SK-N-SH (cell line): ENCODE measurements at regions not wholly inside any gene's neighbourhood (a gene's known extent, or its start where the extent isn't known, plus 50 kb on each side); places are given as distances from the start of the nearest gene placed in this dataset.

Source experiments
- CTCF ChIA-PET: fragments of 300-600, 350-600 bp; formaldehyde crosslinking; extraction: SDS; loops from one replicate; lab custom pipeline; 2021; lab: Yijun Ruan, JAX
- POLR2A ChIA-PET: fragments of 350-600 bp; sonication (Branson Sonifier 250); formaldehyde crosslinking; extraction: SDS; loops from one replicate; lab custom pipeline; 2020; ENCODE audit warnings: antibody characterized with exemption, inconsistent platforms; lab: Yijun Ruan, JAX
- DNase-seq: peaks from one replicate; pipeline ENCODE4 v3.0.0; 2012
- H2AFZ ChIP-seq: fragments of 200-600 bp; sonication (generic); 2 replicates; pipeline ENCODE4 v1.8.1; 2016; ENCODE audit warnings: antibody characterized with exemption, mild to moderate bottlenecking, low read depth
- H3F3A ChIP-seq: fragments of 200-600 bp; sonication (generic); replicated peaks from 2 replicates; pipeline ENCODE3; 2016; ENCODE audit warnings: antibody characterized with exemption, mild to moderate bottlenecking; ENCODE audit not compliant: insufficient read depth
- H3K27ac ChIP-seq, 2 experiments: fragments of 200-500 bp in 1 of 2; fragments of 200-600 bp in 1 of 2; sonication (Bioruptor generic) in 1 of 2; sonication (generic), shearing (Covaris generic) in 1 of 2; 2 replicates each; pipeline versions ENCODE4 v1.5.1 to v1.6.1; 2014 to 2016; ENCODE audit warnings: low read depth in 2 of 2, inconsistent platforms in 1 of 2, low read length in 1 of 2, mild to moderate bottlenecking in 1 of 2, mixed read lengths in 1 of 2
- H3K27me3 ChIP-seq: fragments of 200-600 bp; sonication (generic), shearing (Covaris generic); 2 replicates; pipeline ENCODE4 v1.6.1; 2016; ENCODE audit warnings: mixed run types; ENCODE audit not compliant: insufficient read depth
- H3K36me3 ChIP-seq, 2 experiments: fragments of 200-500 bp in 1 of 2; fragments of 200-600 bp in 1 of 2; sonication (Bioruptor generic) in 1 of 2; sonication (generic) in 1 of 2; replicated peaks in 1 of 2; 2 replicates each; pipeline versions ENCODE3 to v1.5.1; 2014 to 2016; ENCODE audit warnings: low read length in 1 of 2, mild to moderate bottlenecking in 1 of 2; ENCODE audit not compliant: insufficient read depth in 2 of 2, control insufficient read depth in 1 of 2
- H3K4me1 ChIP-seq, 2 experiments: fragments of 200-500 bp in 1 of 2; fragments of 200-600 bp in 1 of 2; sonication (Bioruptor generic) in 1 of 2; sonication (generic), shearing (Covaris generic) in 1 of 2; 2 replicates each; pipeline versions ENCODE4 v1.5.1 to v1.6.1; 2014 to 2016; ENCODE audit warnings: low read depth in 1 of 2, low read length in 1 of 2, mixed run types in 1 of 2; ENCODE audit not compliant: insufficient read depth in 2 of 2, control insufficient read depth in 1 of 2
- H3K4me2 ChIP-seq: fragments of 200-600 bp; sonication (generic), shearing (Covaris generic); 2 replicates; pipeline ENCODE4 v1.6.1; 2017; ENCODE audit warnings: mixed run types
- H3K4me3 ChIP-seq, 2 experiments: fragments of 200-500 bp in 1 of 2; fragments of 200-600 bp in 1 of 2; sonication (Bioruptor generic) in 1 of 2; sonication (generic), shearing (Covaris generic) in 1 of 2; 2 replicates each; pipeline versions ENCODE4 v1.5.1 to v1.8.1; 2014 to 2016; ENCODE audit warnings: low read depth in 2 of 2, inconsistent platforms in 1 of 2, low read length in 1 of 2, mild to moderate bottlenecking in 1 of 2, mixed read lengths in 1 of 2, moderate library complexity in 1 of 2
- H3K79me2 ChIP-seq: fragments of 200-600 bp; sonication (generic); 2 replicates; pipeline ENCODE4 v1.8.1; 2017; ENCODE audit warnings: mild to moderate bottlenecking; ENCODE audit not compliant: insufficient read depth
- H3K9ac ChIP-seq: fragments of 200-600 bp; sonication (generic); 2 replicates; pipeline ENCODE4 v1.6.1; 2017; ENCODE audit warnings: mixed run types
- H3K9me2 ChIP-seq: fragments of 200-600 bp; sonication (generic); 2 replicates; pipeline ENCODE4 v1.6.1; 2017; ENCODE audit warnings: mixed run types
- H3K9me3 ChIP-seq: fragments of 200-600 bp; sonication (generic); 2 replicates; pipeline ENCODE4 v1.6.1; 2017; ENCODE audit warnings: mixed run types, mild to moderate bottlenecking, moderate library complexity
- H4K20me1 ChIP-seq: fragments of 200-600 bp; sonication (generic); 2 replicates; pipeline ENCODE4 v1.6.1; 2017; ENCODE audit warnings: mild to moderate bottlenecking, mixed run types; ENCODE audit not compliant: insufficient read depth
- FOXM1 ChIP-seq: IDR thresholded peaks from 2 replicates; pipeline ENCODE4 v1.4.0; 2012; ENCODE audit warnings: low read depth, mild to moderate bottlenecking
- MEF2A ChIP-seq: IDR thresholded peaks from 2 replicates; pipeline ENCODE4 v1.4.0; 2012; ENCODE audit warnings: low read depth, borderline replicate concordance
- NFIC ChIP-seq: IDR thresholded peaks from 2 replicates; pipeline ENCODE4 v1.4.0; 2012; ENCODE audit warnings: borderline replicate concordance
- RAD21 ChIP-seq: IDR thresholded peaks from 2 replicates; pipeline ENCODE4 v1.6.1; 2012; ENCODE audit warnings: mild to moderate bottlenecking, low read length
- RCOR1 ChIP-seq: fragments of 150-350 bp; IDR thresholded peaks from 2 replicates; pipeline ENCODE4 v1.6.1; 2017; ENCODE audit warnings: antibody characterized with exemption, low read length
- RFX5 ChIP-seq: IDR thresholded peaks from 2 replicates; pipeline ENCODE4 v1.6.1; 2012; ENCODE audit warnings: mild to moderate bottlenecking, improper control_type of control experiment, low read length
- SIN3A ChIP-seq: IDR thresholded peaks from 2 replicates; pipeline ENCODE4 v1.6.1; 2012; ENCODE audit warnings: low read depth, mild to moderate bottlenecking, low read length, moderate library complexity, borderline replicate concordance
- TEAD4 ChIP-seq: IDR thresholded peaks from 2 replicates; pipeline ENCODE4 v1.4.0; 2012; ENCODE audit warnings: mild to moderate bottlenecking, borderline replicate concordance; ENCODE audit not compliant: insufficient read depth
- YY1 ChIP-seq: IDR thresholded peaks from 2 replicates; pipeline ENCODE4 v1.4.0; 2012; ENCODE audit warnings: low read depth, mild to moderate bottlenecking
- WGBS: methylation state at CpG from one replicate; pipeline ENCODE4 v1.1.6; 2017; ENCODE audit warnings: low lambda C conversion rate; 5-methylcytosine and 5-hydroxymethylcytosine counted together
- TF ChIP-seq, protein P1 (sequence below): fragments of 150-350 bp; IDR thresholded peaks from 2 replicates; pipeline ENCODE4 v1.6.1; 2017; ENCODE audit warnings: antibody characterized with exemption, low read length, low read depth, borderline replicate concordance
- TF ChIP-seq, protein P2 (sequence below): IDR thresholded peaks from 2 replicates; pipeline ENCODE4; 2012
- TF ChIP-seq, protein P3 (sequence below): IDR thresholded peaks from 2 replicates; pipeline ENCODE4 v1.6.1; 2012; ENCODE audit warnings: mild to moderate bottlenecking, low read depth, low read length, moderate library complexity
- TF ChIP-seq, protein P4 (sequence below): fragments of 200-600 bp; sonication (generic); IDR thresholded peaks from 2 replicates; pipeline ENCODE4 v1.6.1; 2017; ENCODE audit warnings: antibody characterized with exemption, mild to moderate bottlenecking, moderate library complexity

DNA sequence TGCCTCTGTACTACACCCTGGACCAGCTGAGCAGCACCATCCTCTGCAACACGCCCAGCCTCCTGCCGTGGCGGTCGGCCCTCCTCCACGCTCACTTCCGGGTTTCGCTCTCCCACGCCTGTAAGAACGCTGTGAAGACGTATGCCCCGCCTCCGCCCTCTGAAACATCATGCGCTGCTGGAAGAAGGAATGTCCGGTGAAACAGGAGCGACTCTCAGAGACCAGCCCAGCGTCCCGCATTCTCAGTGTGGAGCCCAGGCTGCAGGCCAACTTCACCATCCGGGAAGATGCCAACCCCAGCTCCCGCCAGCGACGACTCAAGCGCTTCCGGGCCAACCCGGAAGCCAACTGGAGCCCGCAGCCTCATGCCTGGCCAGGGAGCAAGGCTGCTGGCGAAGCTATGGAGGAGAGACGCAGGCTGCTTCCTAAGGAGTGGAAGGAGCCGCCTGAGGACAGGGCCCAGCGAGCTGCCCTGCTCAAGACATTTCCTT, 186.1 kb upstream of the SLITRK2 start:
- WGBS, result 14% methylated on average over 9 of the region's 29 CpGs
- Histone ChIP-seq H2AFZ (no peak overlapping the region), H3K4me1 (no peaks in the 10 kb centered on the region), H3F3A (no peaks in the 10 kb centered on the region), H4K20me1 (no peaks in the 10 kb centered on the region), H3K9me3 (no peaks in the 10 kb centered on the region), H3K9ac (no peak overlapping the region), H3K79me2 (no peaks in the 10 kb centered on the region), H3K36me3 (no peaks in the 10 kb centered on the region), H3K27ac (no peak overlapping the region), H3K9me2 (no peaks in the 10 kb centered on the region), H3K4me3 (no peak overlapping the region), H3K27me3 (no peaks in the 10 kb centered on the region), H3K4me2 (no peak overlapping the region)
- ChIA-PET CTCF (no interaction called here), POLR2A (no interaction called here)
- TF ChIP-seq, protein P1, sequence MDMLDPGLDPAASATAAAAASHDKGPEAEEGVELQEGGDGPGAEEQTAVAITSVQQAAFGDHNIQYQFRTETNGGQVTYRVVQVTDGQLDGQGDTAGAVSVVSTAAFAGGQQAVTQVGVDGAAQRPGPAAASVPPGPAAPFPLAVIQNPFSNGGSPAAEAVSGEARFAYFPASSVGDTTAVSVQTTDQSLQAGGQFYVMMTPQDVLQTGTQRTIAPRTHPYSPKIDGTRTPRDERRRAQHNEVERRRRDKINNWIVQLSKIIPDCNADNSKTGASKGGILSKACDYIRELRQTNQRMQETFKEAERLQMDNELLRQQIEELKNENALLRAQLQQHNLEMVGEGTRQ, result no peak
- TF ChIP-seq TEAD4 (no peak), MEF2A (no peak), SIN3A (no peak), NFIC (no peak), RFX5 (no peak), RCOR1 (no peak), RAD21 (no peak), FOXM1 (no peak), YY1 (no peak)
- TF ChIP-seq, protein P2, sequence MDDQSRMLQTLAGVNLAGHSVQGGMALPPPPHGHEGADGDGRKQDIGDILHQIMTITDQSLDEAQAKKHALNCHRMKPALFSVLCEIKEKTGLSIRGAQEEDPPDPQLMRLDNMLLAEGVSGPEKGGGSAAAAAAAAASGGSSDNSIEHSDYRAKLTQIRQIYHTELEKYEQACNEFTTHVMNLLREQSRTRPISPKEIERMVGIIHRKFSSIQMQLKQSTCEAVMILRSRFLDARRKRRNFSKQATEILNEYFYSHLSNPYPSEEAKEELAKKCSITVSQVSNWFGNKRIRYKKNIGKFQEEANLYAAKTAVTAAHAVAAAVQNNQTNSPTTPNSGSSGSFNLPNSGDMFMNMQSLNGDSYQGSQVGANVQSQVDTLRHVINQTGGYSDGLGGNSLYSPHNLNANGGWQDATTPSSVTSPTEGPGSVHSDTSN, result no peak
- TF ChIP-seq, protein P3, sequence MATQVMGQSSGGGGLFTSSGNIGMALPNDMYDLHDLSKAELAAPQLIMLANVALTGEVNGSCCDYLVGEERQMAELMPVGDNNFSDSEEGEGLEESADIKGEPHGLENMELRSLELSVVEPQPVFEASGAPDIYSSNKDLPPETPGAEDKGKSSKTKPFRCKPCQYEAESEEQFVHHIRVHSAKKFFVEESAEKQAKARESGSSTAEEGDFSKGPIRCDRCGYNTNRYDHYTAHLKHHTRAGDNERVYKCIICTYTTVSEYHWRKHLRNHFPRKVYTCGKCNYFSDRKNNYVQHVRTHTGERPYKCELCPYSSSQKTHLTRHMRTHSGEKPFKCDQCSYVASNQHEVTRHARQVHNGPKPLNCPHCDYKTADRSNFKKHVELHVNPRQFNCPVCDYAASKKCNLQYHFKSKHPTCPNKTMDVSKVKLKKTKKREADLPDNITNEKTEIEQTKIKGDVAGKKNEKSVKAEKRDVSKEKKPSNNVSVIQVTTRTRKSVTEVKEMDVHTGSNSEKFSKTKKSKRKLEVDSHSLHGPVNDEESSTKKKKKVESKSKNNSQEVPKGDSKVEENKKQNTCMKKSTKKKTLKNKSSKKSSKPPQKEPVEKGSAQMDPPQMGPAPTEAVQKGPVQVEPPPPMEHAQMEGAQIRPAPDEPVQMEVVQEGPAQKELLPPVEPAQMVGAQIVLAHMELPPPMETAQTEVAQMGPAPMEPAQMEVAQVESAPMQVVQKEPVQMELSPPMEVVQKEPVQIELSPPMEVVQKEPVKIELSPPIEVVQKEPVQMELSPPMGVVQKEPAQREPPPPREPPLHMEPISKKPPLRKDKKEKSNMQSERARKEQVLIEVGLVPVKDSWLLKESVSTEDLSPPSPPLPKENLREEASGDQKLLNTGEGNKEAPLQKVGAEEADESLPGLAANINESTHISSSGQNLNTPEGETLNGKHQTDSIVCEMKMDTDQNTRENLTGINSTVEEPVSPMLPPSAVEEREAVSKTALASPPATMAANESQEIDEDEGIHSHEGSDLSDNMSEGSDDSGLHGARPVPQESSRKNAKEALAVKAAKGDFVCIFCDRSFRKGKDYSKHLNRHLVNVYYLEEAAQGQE, result no peak
- TF ChIP-seq, protein P4, sequence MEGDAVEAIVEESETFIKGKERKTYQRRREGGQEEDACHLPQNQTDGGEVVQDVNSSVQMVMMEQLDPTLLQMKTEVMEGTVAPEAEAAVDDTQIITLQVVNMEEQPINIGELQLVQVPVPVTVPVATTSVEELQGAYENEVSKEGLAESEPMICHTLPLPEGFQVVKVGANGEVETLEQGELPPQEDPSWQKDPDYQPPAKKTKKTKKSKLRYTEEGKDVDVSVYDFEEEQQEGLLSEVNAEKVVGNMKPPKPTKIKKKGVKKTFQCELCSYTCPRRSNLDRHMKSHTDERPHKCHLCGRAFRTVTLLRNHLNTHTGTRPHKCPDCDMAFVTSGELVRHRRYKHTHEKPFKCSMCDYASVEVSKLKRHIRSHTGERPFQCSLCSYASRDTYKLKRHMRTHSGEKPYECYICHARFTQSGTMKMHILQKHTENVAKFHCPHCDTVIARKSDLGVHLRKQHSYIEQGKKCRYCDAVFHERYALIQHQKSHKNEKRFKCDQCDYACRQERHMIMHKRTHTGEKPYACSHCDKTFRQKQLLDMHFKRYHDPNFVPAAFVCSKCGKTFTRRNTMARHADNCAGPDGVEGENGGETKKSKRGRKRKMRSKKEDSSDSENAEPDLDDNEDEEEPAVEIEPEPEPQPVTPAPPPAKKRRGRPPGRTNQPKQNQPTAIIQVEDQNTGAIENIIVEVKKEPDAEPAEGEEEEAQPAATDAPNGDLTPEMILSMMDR, result no peak
- no peak for DNase-seq
